GM18499 (cell line): ENCODE measurements at regions not wholly inside any gene's neighbourhood (a gene's known extent, or its start where the extent isn't known, plus 50 kb on each side); places are given as distances from the start of the nearest gene placed in this dataset.

ENCODE experiments used
- ATAC-seq: cut with Tn5 transposase; IDR thresholded peaks from one replicate; pipeline ENCODE4 v1.9.1; 2021; ENCODE audit warnings: moderate number of reproducible peaks; ENCODE audit not compliant: insufficient read depth, unreplicated experiment

- no peak for ATAC-seq
Observed at GRCh38 chr2:226623587-226624368, 175.8 kb downstream of the IRS1 start.

GRCh38 chr2:226622484-226622883 is 177.1 kb downstream of the IRS1 start:
- ATAC-seq = no peak

- no peak for ATAC-seq
Observed at GRCh38 chr2:226620176-226620575, 179.4 kb downstream of the IRS1 start.

- no peak for ATAC-seq
Observed at GRCh38 chr2:226619707-226620106, 179.9 kb downstream of the IRS1 start.

GRCh38 chr2:226618875-226619605 is 180.6 kb downstream of the IRS1 start:
- ATAC-seq = no peak

- ATAC-seq = no peak
Observed at GRCh38 chr2:226618544-226618874, 181.1 kb downstream of the IRS1 start.

- ATAC-seq = no peak
Observed at GRCh38 chr2:226615891-226616290, 183.7 kb downstream of the IRS1 start.

- ATAC-seq = no peak
Observed at GRCh38 chr2:226611944-226612318, 187.7 kb downstream of the IRS1 start.

GRCh38 chr2:226611196-226611943 is 188.2 kb downstream of the IRS1 start:
- no peak for ATAC-seq

GRCh38 chr2:226609366-226609765 is 190.3 kb downstream of the IRS1 start:
- no peak for ATAC-seq

- ATAC-seq = no peak
Observed at GRCh38 chr2:226608451-226608850, 191.2 kb downstream of the IRS1 start.

GRCh38 chr2:226607379-226607778 is 192.2 kb downstream of the IRS1 start:
- ATAC-seq = no peak

GRCh38 chr2:226605642-226606041 is 194.0 kb downstream of the IRS1 start:
- ATAC-seq = no peak

GRCh38 chr2:226603606-226604005 is 196.0 kb downstream of the IRS1 start:
- no peak for ATAC-seq

GRCh38 chr2:226601881-226602662 is 197.5 kb downstream of the IRS1 start:
- ATAC-seq = no peak

GRCh38 chr2:226600802-226601201 is 198.8 kb downstream of the IRS1 start:
- ATAC-seq = no peak

- ATAC-seq = no peak
Observed at GRCh38 chr2:226600184-226600583, 199.4 kb downstream of the IRS1 start.

GRCh38 chr2:226589043-226589442 is 210.6 kb downstream of the IRS1 start:
- ATAC-seq = no peak

GRCh38 chr2:226585130-226585561 is 214.5 kb downstream of the IRS1 start:
- ATAC-seq = no peak

GRCh38 chr2:226584518-226585055 is 215.0 kb downstream of the IRS1 start:
- ATAC-seq = no peak
